T-helper 1 cell (primary cell): ENCODE measurements at regions not wholly inside any gene's neighbourhood (a gene's known extent, or its start where the extent isn't known, plus 50 kb on each side); places are given as distances from the start of the nearest gene placed in this dataset.
"Not testable (repeated sequence)": the region's sequence is repeated elsewhere in the genome, so short reads cannot be mapped to it uniquely, and the experiment has no call there.

Source experiments
- DNase-seq, 5 donors: peaks; one replicate each; pipeline ENCODE4 v3.0.0-alpha.2; 2012 to 2020

DNA sequence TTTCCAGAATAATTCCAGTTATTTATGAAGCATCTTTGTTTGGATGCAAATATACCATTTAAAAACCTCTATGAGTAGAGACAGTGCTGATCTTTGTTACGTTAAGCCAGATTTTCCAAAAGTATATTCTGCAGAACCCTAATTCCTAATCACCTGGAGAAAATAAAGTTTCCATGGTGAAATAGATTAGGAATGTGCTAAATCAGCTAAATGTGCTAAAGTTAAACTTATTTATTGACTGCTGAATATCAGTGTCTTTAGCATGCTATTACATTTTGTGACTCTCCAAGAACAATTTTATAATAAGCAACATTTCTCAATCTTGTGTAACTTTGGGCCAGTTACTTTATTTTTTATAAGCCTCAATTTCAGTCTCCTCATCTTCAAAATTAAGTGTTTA, 196.3 kb upstream of the NFIA start:
- no peak for DNase-seq

GRCh38 chr1:60880202-60880601, 202.2 kb upstream of the NFIA start:
- DNase-seq = no peak

GRCh38 chr1:60878323-60878722, 204.0 kb upstream of the NFIA start:
- DNase-seq = no peak

GRCh38 chr1:60877376-60877775, 205.0 kb upstream of the NFIA start:
- DNase-seq = no peak

DNA sequence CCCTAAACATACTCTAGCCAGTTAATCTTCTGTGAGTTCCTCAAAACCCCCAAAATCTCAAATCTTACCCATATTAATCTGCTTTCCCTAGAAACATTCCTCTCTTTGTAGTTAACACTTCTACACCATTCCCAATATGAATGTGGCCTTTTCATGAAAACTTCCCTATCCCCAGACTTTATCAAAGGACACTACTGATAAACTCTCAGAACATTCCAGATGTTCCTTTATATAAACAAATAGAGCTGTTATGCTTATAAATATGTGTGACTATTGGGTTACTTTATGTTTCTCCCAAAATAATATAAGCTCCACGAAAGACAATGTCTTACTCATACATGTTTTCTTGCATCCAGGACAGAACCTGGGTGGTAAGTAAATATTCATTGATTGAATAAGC, 205.4 kb upstream of the NFIA start:
- no peak for DNase-seq

DNA sequence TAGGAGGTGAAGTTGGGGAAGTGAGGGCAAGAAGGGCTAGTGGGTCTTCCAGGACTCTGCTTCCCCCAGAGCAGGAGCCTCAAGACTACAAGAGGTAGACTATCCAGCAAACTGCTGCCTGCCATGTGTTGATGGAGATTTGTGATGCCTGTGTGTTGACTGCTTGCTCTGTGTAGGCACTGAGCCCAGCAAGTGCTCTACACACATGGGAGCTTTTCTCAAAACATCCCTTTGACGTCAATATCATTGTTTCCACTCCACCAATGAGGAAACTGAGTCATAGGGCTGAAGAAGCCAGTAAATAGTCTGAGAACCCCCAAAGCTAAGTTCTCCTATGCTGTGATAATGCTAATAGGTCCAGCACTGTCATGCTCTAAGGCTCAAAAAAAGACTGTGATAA, 207.2 kb upstream of the NFIA start:
- DNase-seq = no peak

- DNase-seq = no peak
Observed at GRCh38 chr1:60874718-60875117, 207.6 kb upstream of the NFIA start.

- not testable (repeated sequence) for DNase-seq
Observed at GRCh38 chr1:60873396-60873795, 209.0 kb upstream of the NFIA start.

DNA sequence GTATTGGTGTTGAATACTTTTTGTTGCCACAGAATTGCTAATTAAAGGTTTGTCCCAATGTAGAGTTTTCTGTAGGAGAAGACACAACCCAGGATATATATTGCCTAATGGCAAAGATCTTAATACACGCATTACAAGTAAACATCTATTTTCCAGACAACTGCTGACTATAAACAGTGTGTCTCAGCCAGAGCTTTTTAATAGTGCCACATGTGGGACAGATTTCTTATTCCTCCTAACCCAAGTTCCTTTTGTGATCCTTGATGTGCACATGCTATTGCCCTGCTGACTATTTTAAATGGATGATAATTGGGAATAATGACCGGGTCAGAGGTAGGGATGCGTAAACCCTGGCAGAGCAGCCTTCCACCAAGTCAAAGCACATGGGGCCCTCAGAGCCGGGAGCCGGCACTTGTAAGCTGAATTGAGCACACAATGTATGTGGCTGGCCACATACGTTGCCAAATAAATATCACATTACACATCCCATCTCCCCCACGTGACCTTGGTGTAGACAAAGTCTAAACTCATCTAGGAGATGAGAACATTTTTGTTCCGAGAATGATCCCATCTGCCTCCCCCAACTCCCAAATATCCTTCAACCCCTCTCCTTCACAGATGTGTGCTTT, 209.8 kb upstream of the NFIA start:
- no peak for DNase-seq

- DNase-seq = no peak
Observed at GRCh38 chr1:60870269-60870865, 212.0 kb upstream of the NFIA start.

DNA sequence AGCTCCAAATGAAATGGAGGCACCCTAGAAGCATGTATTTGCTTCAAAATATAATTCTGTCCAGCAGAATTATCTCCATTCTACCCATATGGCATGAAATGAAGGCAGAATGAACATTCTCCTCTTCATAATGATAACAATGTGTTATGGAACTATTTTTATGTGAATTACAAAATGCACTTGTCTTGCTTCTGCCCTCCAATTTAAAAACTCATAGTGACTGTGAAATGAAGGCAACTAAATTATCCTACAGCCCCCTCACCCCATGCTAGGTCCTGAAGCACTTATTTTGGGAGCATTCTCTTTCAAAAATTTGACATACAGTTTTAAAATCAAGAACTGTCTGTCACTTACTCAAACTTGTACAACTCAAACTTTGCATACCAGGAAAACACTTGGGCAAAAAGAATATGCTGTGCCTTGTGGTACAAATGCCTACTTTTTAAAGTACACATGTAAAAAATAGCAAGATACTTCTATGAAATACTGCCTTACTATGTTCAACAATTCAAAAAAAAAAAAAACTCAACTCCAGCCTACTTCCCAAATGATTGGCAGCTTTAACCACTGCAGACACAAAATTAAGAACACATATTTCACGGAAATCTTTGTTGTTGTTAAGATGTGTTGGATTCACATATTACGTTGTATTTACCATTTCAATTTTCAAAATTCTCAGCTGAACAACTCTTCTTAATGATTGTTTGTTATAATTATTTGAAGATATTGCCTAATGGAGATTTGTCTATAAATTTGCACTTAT, 213.3 kb upstream of the NFIA start:
- DNase-seq = no peak

DNA sequence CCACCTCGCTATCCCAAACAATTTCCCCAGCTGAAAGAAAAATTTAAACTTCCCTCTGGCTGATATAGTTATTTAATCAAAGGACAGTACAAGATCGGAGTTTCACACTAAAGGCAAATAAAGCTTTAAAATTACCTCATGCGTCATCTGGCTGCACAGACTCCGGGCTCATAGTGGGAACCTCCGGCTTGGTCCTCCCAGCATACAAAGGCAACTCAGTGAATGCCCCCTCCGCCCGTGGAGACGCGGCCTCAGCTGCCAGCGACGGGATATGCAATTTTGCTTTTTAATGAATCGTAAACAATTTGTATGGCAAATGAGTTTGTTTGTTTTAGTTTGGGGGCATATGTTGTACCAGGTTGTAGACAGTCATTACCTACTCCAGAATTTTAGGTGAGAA, 214.6 kb upstream of the NFIA start:
- DNase-seq = no peak

DNA sequence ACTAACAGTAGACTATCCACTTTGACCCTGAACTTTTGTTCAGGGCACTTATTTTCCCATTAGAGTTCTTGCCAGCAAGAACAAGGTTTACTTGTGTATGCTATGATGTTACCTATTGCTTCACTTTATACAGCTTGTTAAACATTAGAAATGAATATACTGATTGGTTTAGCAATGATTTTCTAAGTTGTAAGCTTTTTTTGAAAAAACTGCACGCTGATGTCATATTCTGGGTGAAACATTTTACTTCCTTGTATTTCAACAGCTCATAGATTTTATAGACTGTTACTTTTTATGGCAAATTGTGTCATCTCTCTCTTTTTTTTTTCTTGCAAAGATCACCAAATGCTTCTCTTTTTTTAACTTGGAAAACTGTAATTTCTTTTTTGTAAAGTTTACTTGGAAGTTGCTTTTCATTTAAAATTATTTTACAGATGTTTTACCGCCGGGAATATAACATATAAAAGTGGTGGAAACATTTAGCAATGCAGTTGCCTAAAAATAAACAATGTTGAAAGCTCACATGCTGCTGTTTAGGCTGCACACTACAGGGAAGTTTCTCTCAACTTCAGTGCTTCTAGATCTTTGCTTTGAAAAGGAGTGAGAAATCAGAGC, 215.3 kb upstream of the NFIA start:
- DNase-seq = no peak

- no peak for DNase-seq
Observed at GRCh38 chr1:60866226-60866900, 216.0 kb upstream of the NFIA start.

DNA sequence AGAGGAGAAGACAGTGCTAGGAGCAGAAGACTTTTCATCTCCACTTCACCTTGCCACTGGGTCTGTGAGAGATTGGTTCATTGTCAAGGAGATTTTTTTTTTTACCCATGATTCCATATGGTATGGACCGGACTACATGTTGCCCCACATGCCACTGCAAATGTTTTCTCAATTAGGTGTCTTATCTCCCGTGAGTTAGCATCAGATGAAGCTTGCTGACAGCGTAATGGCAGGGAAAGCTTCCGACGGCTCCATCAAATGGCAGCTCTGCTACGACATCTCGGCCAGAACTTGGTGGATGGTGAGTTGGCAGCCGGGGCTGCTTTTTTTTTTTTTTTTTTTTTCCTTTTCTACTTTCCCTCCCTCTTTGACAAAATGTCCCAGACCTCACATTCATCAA, 217.2 kb upstream of the NFIA start:
- no peak for DNase-seq

GRCh38 chr1:60864722-60865121, 217.6 kb upstream of the NFIA start:
- no peak for DNase-seq

DNA sequence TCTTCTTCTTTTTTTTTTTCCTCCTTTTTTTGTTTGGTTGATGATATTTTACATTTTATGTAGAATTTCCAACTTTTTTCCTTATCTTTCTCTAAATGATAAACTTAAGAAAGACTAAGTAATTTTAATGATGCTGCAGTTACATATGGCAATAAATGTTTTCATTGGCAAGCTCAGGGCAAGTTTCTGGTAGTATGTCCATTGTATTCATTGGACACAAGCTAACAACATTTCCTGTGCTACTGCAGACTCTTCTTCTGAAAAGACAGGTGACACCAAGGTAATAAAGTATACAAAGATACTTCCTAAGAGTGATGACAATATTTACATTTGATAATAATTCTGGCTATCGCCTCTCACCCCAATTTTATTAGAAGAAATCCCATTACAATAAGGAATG, 219.2 kb upstream of the NFIA start:
- DNase-seq = no peak

DNA sequence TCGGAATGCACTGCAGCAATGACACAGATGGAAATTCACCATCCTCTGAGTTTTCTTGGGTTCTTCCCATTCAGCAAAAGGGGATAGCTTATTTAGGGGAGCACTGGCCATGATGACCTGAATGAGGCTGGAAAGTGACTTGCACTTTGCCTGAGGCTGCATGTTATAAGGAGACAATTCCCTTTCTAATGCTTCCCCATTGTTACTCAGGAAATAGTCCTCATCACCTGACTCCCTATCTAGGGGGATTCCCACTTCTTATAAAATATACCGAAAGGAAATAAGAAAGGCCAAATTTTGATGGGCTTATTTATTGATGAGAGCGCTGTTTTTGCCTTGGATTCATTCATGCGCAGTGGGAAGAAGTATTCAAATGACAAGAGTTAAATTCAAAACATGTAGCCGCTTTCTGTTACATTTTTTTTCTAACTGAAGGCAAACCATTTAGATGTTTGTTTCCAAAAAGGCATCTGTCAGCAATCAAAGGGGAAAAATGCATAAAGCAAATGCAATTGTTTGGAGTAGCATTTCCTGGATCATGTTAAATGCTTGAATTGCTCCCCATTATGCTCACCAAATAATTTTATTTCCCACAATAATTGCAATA, 220.3 kb upstream of the NFIA start:
- DNase-seq = no peak

GRCh38 chr1:60859111-60859510, 223.2 kb upstream of the NFIA start:
- no peak for DNase-seq

GRCh38 chr1:60857851-60858250, 224.5 kb upstream of the NFIA start:
- DNase-seq = no peak

- DNase-seq = no peak
Observed at GRCh38 chr1:60850084-60850483, 232.3 kb upstream of the NFIA start.

DNA sequence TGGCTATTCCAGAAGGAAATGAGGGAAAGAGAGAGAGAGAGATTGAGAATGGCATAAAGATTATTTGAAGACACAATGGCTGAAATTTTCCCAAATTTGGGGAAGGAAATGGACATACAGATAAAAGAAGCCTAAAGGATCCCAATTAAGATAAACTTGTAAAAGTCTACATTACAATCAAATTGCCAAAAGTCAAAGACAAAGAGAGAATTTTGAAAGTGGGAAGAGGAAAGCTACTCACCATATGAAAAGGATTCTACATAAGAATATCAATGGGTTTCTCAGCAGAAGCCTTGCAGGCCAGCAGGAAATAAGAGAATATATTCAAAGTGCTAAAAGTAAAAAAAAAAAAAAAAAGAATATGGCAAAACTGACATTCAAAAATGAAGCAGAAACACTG, 233.0 kb upstream of the NFIA start:
- no peak for DNase-seq
